ENCODE measurements at regions not wholly inside any gene's neighbourhood (a gene's known extent, or its start where the extent isn't known, plus 50 kb on each side); places are given as distances from the start of the nearest gene placed in this dataset.

GRCh38 chr4:181234951-181235680, 1008.1 kb upstream of the TENM3 start:
- SMC1A ChIA-PET (ENCODE audit: uncharacterized antibody, unreplicated experiment): no interaction called here
- no peak for FAIRE-seq
- intact Hi-C loops (cut with micrococcal nuclease; ENCODE audit: unreplicated experiment) (no loop called here), in situ Hi-C loops (cut with MboI) (no loop called here)
- Histone ChIP-seq H3K4me3 (no peak overlapping the region), H4K20me1 (ENCODE audit: control insufficient read depth, insufficient read depth) (no peaks in the 10 kb centered on the region), H3K4me2 (ENCODE audit: control insufficient read depth, insufficient read depth) (no peak overlapping the region), H3K27me3 (replicated peaks in 1 of 2; ENCODE audit: control insufficient read depth in 2 of 2, insufficient read depth in 2 of 2, low read length in 1 of 2) (no peaks in the 10 kb centered on the region), H2AFZ (ENCODE audit: control insufficient read depth, low read depth, low read length) (no peak overlapping the region), H3K9me3 (replicated peaks; ENCODE audit: control insufficient read depth, insufficient read depth, low read length) (no peaks in the 10 kb centered on the region), H3K79me2 (ENCODE audit: control insufficient read depth, insufficient read depth, low read length) (no peaks in the 10 kb centered on the region), H3K27ac (ENCODE audit: control insufficient read depth, insufficient read depth) (no peak overlapping the region), H3K4me1 (ENCODE audit: control insufficient read depth, insufficient read depth, low read length) (no peaks in the 10 kb centered on the region), H3K36me3 (ENCODE audit: control insufficient read depth in 2 of 2, insufficient read depth in 2 of 2, low read length in 1 of 2) (no peaks in the 10 kb centered on the region), H3K9ac (ENCODE audit: control insufficient read depth, insufficient read depth, low read length) (no peak overlapping the region)
- WGBS (ENCODE audit: insufficient coverage, insufficient replicate concordance, low lambda C conversion rate, missing lambda C conversion rate): 53% methylated on average over 13 of the region's 13 CpGs
- no peak for DNase-seq (ENCODE audit: low read depth, low spot score)
- POLR2A ChIA-PET: no interaction called here
- RAD21 ChIA-PET (ENCODE audit: unreplicated experiment): no interaction called here
- TF ChIP-seq ZZZ3 (IDR thresholded peaks at IDR 0.05; ENCODE audit: control insufficient read depth, insufficient read length, low read depth) (no peak), SMAD5 (IDR thresholded peaks at IDR 0.05; ENCODE audit: low read depth) (no peak), SIN3A (IDR thresholded peaks at IDR 0.05; ENCODE audit: low read depth, low read length) (no peak), POU2F2 (IDR thresholded peaks at IDR 0.05; ENCODE audit: borderline replicate concordance, low read depth, low read length) (no peak), RAD21 (IDR thresholded peaks at IDR 0.05; ENCODE audit: insufficient read depth, low read depth, low read length) (no peak), KAT2A (conservative IDR thresholded peaks at IDR 0.05; ENCODE audit: control insufficient read depth, low read depth, low read length) (no peak), REST (IDR thresholded peaks at IDR 0.05; ENCODE audit: low read depth, low read length) (no peak), FOXM1 (IDR thresholded peaks at IDR 0.05; ENCODE audit: low read depth, low read length) (no peak), CTCF (IDR thresholded peaks at IDR 0.05 in 2 of 3, conservative IDR thresholded peaks at IDR 0.05 in 1 of 3; ENCODE audit: control insufficient read depth in 2 of 3, extremely low read depth in 1 of 3, insufficient read depth in 1 of 3, low read depth in 3 of 3, low read length in 3 of 3) (no peak)
- no peak for ATAC-seq
- CTCF ChIA-PET: no interaction called here
- no TSS peak for BruUV-seq (replicated peaks)

Data from GM12878 (cell line).